ENCODE measurements at regions not wholly inside any gene's neighbourhood (a gene's known extent, or its start where the extent isn't known, plus 50 kb on each side); places are given as distances from the start of the nearest gene placed in this dataset.

- POLR2A ChIA-PET = no interaction called here
- H3K4me1 Mint-ChIP-seq = peaks cover 0 to 2% (median 0%) of the 10 kb centered on the region in 7 donors
- H3K9me3 ChIP-seq (ENCODE audit: control insufficient read depth in 2 of 3, low read length in 3 of 3) = no peaks in the 10 kb centered on the region
- H3K27me3 Mint-ChIP-seq = peaks cover 0 to 6% (median 4%) of the 10 kb centered on the region in 5 donors
- H3K27ac ChIP-seq (ENCODE audit: low read depth, low read length) = no peak overlapping the region
- H3K36me3 Mint-ChIP-seq = no peaks in the 10 kb centered on the region
- no peak overlapping the region for H3K27ac Mint-ChIP-seq
- DNase-seq (no peak), ATAC-seq (no peak)
- no peaks in the 10 kb centered on the region for H3K27me3 ChIP-seq (ENCODE audit: control insufficient read depth in 2 of 2, insufficient read depth in 2 of 2, low read length in 2 of 2)
- H3K4me3 Mint-ChIP-seq = no peak overlapping the region
- H3K9me3 Mint-ChIP-seq = peaks cover 0 to 3% (median 0%) of the 10 kb centered on the region in 11 donors
- intact Hi-C loops (cut with micrococcal nuclease) = no loop called here
- no peak overlapping the region for H3K4me3 ChIP-seq (ENCODE audit: low read length)
- no peaks in the 10 kb centered on the region for H3K36me3 ChIP-seq (ENCODE audit: control insufficient read depth in 2 of 3, insufficient read depth in 3 of 3, low read length in 3 of 3)
- no peaks in the 10 kb centered on the region for H3K4me1 ChIP-seq (ENCODE audit: control insufficient read depth in 2 of 2, insufficient read depth in 2 of 2, low read length in 2 of 2)
- CTCF ChIA-PET = no interaction called here
Measured at GRCh38 chr7:114843102-114843501, 78.8 kb upstream of the MDFIC start.

GRCh38 chr7:114851406-114852061, 70.4 kb upstream of the MDFIC start:
- H3K27ac ChIP-seq (ENCODE audit: low read depth, low read length) = no peak overlapping the region
- no peaks in the 10 kb centered on the region for H3K9me3 ChIP-seq (ENCODE audit: control insufficient read depth in 2 of 3, low read length in 3 of 3)
- no peaks in the 10 kb centered on the region for H3K27me3 ChIP-seq (ENCODE audit: control insufficient read depth in 2 of 2, insufficient read depth in 2 of 2, low read length in 2 of 2)
- POLR2A ChIA-PET = no interaction called here
- no peaks in the 10 kb centered on the region for H3K4me1 ChIP-seq (ENCODE audit: control insufficient read depth in 2 of 2, insufficient read depth in 2 of 2, low read length in 2 of 2)
- H3K36me3 ChIP-seq (ENCODE audit: control insufficient read depth in 2 of 3, insufficient read depth in 3 of 3, low read length in 3 of 3) = no peaks in the 10 kb centered on the region
- H3K27ac Mint-ChIP-seq = no peak overlapping the region
- H3K9me3 Mint-ChIP-seq = no peaks in the 10 kb centered on the region
- CTCF ChIA-PET = no interaction called here
- no peak for ATAC-seq
- H3K36me3 Mint-ChIP-seq = no peaks in the 10 kb centered on the region
- no peak for DNase-seq
- H3K27me3 Mint-ChIP-seq = peaks cover 0 to 4% (median 1%) of the 10 kb centered on the region in 5 donors
- H3K4me3 ChIP-seq (ENCODE audit: low read length) = no peak overlapping the region
- H3K4me3 Mint-ChIP-seq = no peak overlapping the region
- intact Hi-C loops (cut with micrococcal nuclease) = no loop called here
- no peaks in the 10 kb centered on the region for H3K4me1 Mint-ChIP-seq

GRCh38 chr7:114852293-114852692, 69.6 kb upstream of the MDFIC start:
- Histone ChIP-seq H3K4me3 (ENCODE audit: low read length) (no peak overlapping the region), H3K36me3 (ENCODE audit: control insufficient read depth in 2 of 3, insufficient read depth in 3 of 3, low read length in 3 of 3) (no peaks in the 10 kb centered on the region), H3K4me1 (ENCODE audit: control insufficient read depth in 2 of 2, insufficient read depth in 2 of 2, low read length in 2 of 2) (no peaks in the 10 kb centered on the region), H3K9me3 (ENCODE audit: control insufficient read depth in 2 of 3, low read length in 3 of 3) (no peaks in the 10 kb centered on the region), H3K27ac (ENCODE audit: low read depth, low read length) (no peak overlapping the region), H3K27me3 (ENCODE audit: control insufficient read depth in 2 of 2, insufficient read depth in 2 of 2, low read length in 2 of 2) (no peaks in the 10 kb centered on the region)
- intact Hi-C loops (cut with micrococcal nuclease) = no loop called here
- no peaks in the 10 kb centered on the region for H3K4me1 Mint-ChIP-seq
- DNase-seq (no peak), ATAC-seq (no peak)
- no peak overlapping the region for H3K27ac Mint-ChIP-seq
- ChIA-PET POLR2A (no interaction called here), CTCF (no interaction called here)
- peaks cover 0 to 4% (median 1%) of the 10 kb centered on the region in 5 donors for H3K27me3 Mint-ChIP-seq
- H3K9me3 Mint-ChIP-seq = no peaks in the 10 kb centered on the region
- no peaks in the 10 kb centered on the region for H3K36me3 Mint-ChIP-seq
- no peak overlapping the region for H3K4me3 Mint-ChIP-seq

GRCh38 chr7:114853189-114853588, 68.7 kb upstream of the MDFIC start:
- Histone ChIP-seq H3K4me1 (ENCODE audit: control insufficient read depth in 2 of 2, insufficient read depth in 2 of 2, low read length in 2 of 2) (no peaks in the 10 kb centered on the region), H3K4me3 (ENCODE audit: low read length) (no peak overlapping the region), H3K9me3 (ENCODE audit: control insufficient read depth in 2 of 3, low read length in 3 of 3) (no peaks in the 10 kb centered on the region), H3K27ac (ENCODE audit: low read depth, low read length) (no peak overlapping the region), H3K27me3 (ENCODE audit: control insufficient read depth in 2 of 2, insufficient read depth in 2 of 2, low read length in 2 of 2) (no peaks in the 10 kb centered on the region), H3K36me3 (ENCODE audit: control insufficient read depth in 2 of 3, insufficient read depth in 3 of 3, low read length in 3 of 3) (no peaks in the 10 kb centered on the region)
- no peak overlapping the region for H3K27ac Mint-ChIP-seq
- ATAC-seq (no peak), DNase-seq (no peak)
- ChIA-PET CTCF (no interaction called here), POLR2A (no interaction called here)
- H3K36me3 Mint-ChIP-seq = no peaks in the 10 kb centered on the region
- intact Hi-C loops (cut with micrococcal nuclease) = no loop called here
- H3K9me3 Mint-ChIP-seq = no peaks in the 10 kb centered on the region
- H3K27me3 Mint-ChIP-seq = peaks cover 0 to 12% (median 1%) of the 10 kb centered on the region in 5 donors
- H3K4me1 Mint-ChIP-seq = no peaks in the 10 kb centered on the region
- no peak overlapping the region for H3K4me3 Mint-ChIP-seq

- Mint-ChIP-seq H3K27me3 (peaks cover 0 to 12% (median 1%) of the 10 kb centered on the region in 5 donors), H3K36me3 (no peaks in the 10 kb centered on the region), H3K27ac (no peak overlapping the region), H3K9me3 (no peaks in the 10 kb centered on the region), H3K4me1 (no peaks in the 10 kb centered on the region), H3K4me3 (no peak overlapping the region)
- Histone ChIP-seq H3K27ac (ENCODE audit: low read depth, low read length) (no peak overlapping the region), H3K27me3 (ENCODE audit: control insufficient read depth in 2 of 2, insufficient read depth in 2 of 2, low read length in 2 of 2) (no peaks in the 10 kb centered on the region), H3K4me1 (ENCODE audit: control insufficient read depth in 2 of 2, insufficient read depth in 2 of 2, low read length in 2 of 2) (no peaks in the 10 kb centered on the region), H3K36me3 (ENCODE audit: control insufficient read depth in 2 of 3, insufficient read depth in 3 of 3, low read length in 3 of 3) (no peaks in the 10 kb centered on the region), H3K4me3 (ENCODE audit: low read length) (no peak overlapping the region), H3K9me3 (ENCODE audit: control insufficient read depth in 2 of 3, low read length in 3 of 3) (no peaks in the 10 kb centered on the region)
- no peak for ATAC-seq
- DNase-seq = no peak
- CTCF ChIA-PET = interaction anchor here (1.5 kb wide), 1 partner anchor 11 kb away, joined by 5 read pairs; no protein-coding TSS in a partner anchor
- POLR2A ChIA-PET = no interaction called here
- intact Hi-C loops (cut with micrococcal nuclease) = no loop called here
Measured at GRCh38 chr7:114854369-114854768, 67.5 kb upstream of the MDFIC start.

GRCh38 chr7:114856625-114857024, 65.3 kb upstream of the MDFIC start:
- H3K4me3 ChIP-seq (ENCODE audit: low read length) = no peak overlapping the region
- no peaks in the 10 kb centered on the region for H3K9me3 Mint-ChIP-seq
- no peak for DNase-seq
- intact Hi-C loops (cut with micrococcal nuclease) = no loop called here
- no peak overlapping the region for H3K27ac ChIP-seq (ENCODE audit: low read depth, low read length)
- CTCF ChIA-PET = no interaction called here
- no peaks in the 10 kb centered on the region for H3K36me3 ChIP-seq (ENCODE audit: control insufficient read depth in 2 of 3, insufficient read depth in 3 of 3, low read length in 3 of 3)
- ATAC-seq = no peak
- H3K27ac Mint-ChIP-seq = no peak overlapping the region
- no peak overlapping the region for H3K4me3 Mint-ChIP-seq
- H3K27me3 Mint-ChIP-seq = peaks cover 0 to 12% (median 1%) of the 10 kb centered on the region in 5 donors
- H3K27me3 ChIP-seq (ENCODE audit: control insufficient read depth in 2 of 2, insufficient read depth in 2 of 2, low read length in 2 of 2) = no peaks in the 10 kb centered on the region
- no peaks in the 10 kb centered on the region for H3K4me1 Mint-ChIP-seq
- peaks cover 0 to 2% (median 0%) of the 10 kb centered on the region in 5 donors for H3K36me3 Mint-ChIP-seq
- H3K4me1 ChIP-seq (ENCODE audit: control insufficient read depth in 2 of 2, insufficient read depth in 2 of 2, low read length in 2 of 2) = no peaks in the 10 kb centered on the region
- no peaks in the 10 kb centered on the region for H3K9me3 ChIP-seq (ENCODE audit: control insufficient read depth in 2 of 3, low read length in 3 of 3)
- POLR2A ChIA-PET = no interaction called here

- peaks cover 0 to 2% (median 0%) of the 10 kb centered on the region in 5 donors for H3K36me3 Mint-ChIP-seq
- Histone ChIP-seq H3K27ac (ENCODE audit: low read depth, low read length) (no peak overlapping the region), H3K27me3 (ENCODE audit: control insufficient read depth in 2 of 2, insufficient read depth in 2 of 2, low read length in 2 of 2) (no peaks in the 10 kb centered on the region), H3K36me3 (ENCODE audit: control insufficient read depth in 2 of 3, insufficient read depth in 3 of 3, low read length in 3 of 3) (no peaks in the 10 kb centered on the region), H3K9me3 (ENCODE audit: control insufficient read depth in 2 of 3, low read length in 3 of 3) (no peaks in the 10 kb centered on the region), H3K4me3 (ENCODE audit: low read length) (no peak overlapping the region), H3K4me1 (ENCODE audit: control insufficient read depth in 2 of 2, insufficient read depth in 2 of 2, low read length in 2 of 2) (no peaks in the 10 kb centered on the region)
- peaks cover 0 to 12% (median 1%) of the 10 kb centered on the region in 5 donors for H3K27me3 Mint-ChIP-seq
- intact Hi-C loops (cut with micrococcal nuclease) = no loop called here
- ChIA-PET CTCF (no interaction called here), POLR2A (no interaction called here)
- H3K4me1 Mint-ChIP-seq = no peaks in the 10 kb centered on the region
- H3K9me3 Mint-ChIP-seq = no peaks in the 10 kb centered on the region
- DNase-seq (no peak), ATAC-seq (no peak)
- H3K4me3 Mint-ChIP-seq = no peak overlapping the region
- H3K27ac Mint-ChIP-seq = no peak overlapping the region
Measured at GRCh38 chr7:114857605-114858004, 64.3 kb upstream of the MDFIC start.
